Left ventricle myocardium inferior (tissue), 1 donor: ENCODE measurements at regions not wholly inside any gene's neighbourhood (a gene's known extent, or its start where the extent isn't known, plus 50 kb on each side); places are given as distances from the start of the nearest gene placed in this dataset.

Experiments
- DNase-seq: peaks from one replicate; pipeline ENCODE4 v3.0.0-alpha.2; 2020
- H3K27ac ChIP-seq: fragments of 200-600 bp; replicated peaks from 2 replicates; pipeline ENCODE4 v1.8.0; 2021
- H3K27me3 ChIP-seq: fragments of 200-600 bp; 2 replicates; pipeline ENCODE4 v1.8.0; 2021; ENCODE audit warnings: low read depth
- H3K36me3 ChIP-seq: fragments of 200-600 bp; 2 replicates; pipeline ENCODE4 v1.8.0; 2021
- H3K4me1 ChIP-seq: fragments of 200-600 bp; 2 replicates; pipeline ENCODE4 v1.8.0; 2021
- H3K4me3 ChIP-seq: fragments of 200-600 bp; 2 replicates; pipeline ENCODE4 v1.8.0; 2021; ENCODE audit warnings: mild to moderate bottlenecking, moderate library complexity
- H3K9me3 ChIP-seq: fragments of 200-600 bp; replicated peaks from 2 replicates; pipeline ENCODE4 v1.8.0; 2021
- intact Hi-C: fragments of 100-400 bp; cut with micrococcal nuclease; formaldehyde crosslinking; loops from one replicate; pipeline ENCODE4 v1.11.0; 2022
- TF ChIP-seq, protein P1 (sequence below): fragments of 200-600 bp; IDR thresholded peaks from 2 replicates; pipeline ENCODE4 v1.8.0; 2021; ENCODE audit warnings: antibody characterized with exemption, mild to moderate bottlenecking, borderline replicate concordance
- donor health status: DM: no; HTN: yes; CAD: no; lungs with severe emphysema.

DNA sequence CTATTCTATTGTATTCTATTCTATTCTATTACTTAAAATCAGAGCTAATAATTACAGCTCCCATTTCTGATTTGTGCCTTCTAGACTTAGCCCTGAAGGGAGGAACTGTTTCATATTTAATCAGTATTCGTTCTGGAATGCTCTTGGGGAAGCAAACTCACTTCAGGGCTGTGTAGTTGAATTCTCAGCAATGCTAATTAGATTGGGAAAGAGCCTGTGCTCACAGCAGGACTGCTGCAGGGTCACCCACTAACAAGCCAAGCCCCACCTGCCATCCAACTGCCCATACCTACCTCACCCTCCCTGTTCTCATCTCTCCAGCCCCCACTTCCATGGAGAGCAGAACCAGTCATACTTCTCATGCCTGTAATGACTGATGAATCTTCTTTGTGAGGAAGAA lies 464.2 kb downstream of the PTPRU start:
- DNase-seq, result no peak
- intact Hi-C loops, result no loop called here
- H3K9me3 ChIP-seq, result no peaks in the 10 kb centered on the region

DNA sequence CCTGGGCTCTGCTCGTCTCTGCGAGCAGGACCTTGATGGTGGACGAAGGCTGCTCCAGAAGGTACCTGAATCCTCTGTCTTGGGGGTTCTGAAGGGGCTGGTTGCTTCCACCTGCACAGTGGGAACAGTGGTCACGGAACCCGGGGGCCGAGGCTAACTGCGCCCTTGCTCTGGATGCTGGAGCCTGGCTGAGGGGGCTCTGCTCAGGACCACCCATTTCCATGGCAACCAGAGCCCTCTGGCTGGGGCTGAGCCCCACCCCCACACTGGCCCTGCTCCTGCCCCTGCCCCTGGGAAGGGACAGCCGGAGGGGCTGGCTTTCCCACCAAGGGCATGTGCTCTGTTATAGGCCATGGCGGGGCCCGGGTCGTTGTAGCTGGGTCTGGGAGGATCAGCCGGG lies 462.3 kb downstream of the PTPRU start:
- no peak for DNase-seq
- H3K27me3 ChIP-seq, result peaks cover 89% of the 10 kb centered on the region
- intact Hi-C loops, result no loop called here
- H3K4me3 ChIP-seq, result no peak overlapping the region
- H3K36me3 ChIP-seq, result no peaks in the 10 kb centered on the region
- no peaks in the 10 kb centered on the region for H3K4me1 ChIP-seq
- H3K27ac ChIP-seq, result no peak overlapping the region
- peaks cover 5% of the 10 kb centered on the region for H3K9me3 ChIP-seq
- TF ChIP-seq, protein P1, sequence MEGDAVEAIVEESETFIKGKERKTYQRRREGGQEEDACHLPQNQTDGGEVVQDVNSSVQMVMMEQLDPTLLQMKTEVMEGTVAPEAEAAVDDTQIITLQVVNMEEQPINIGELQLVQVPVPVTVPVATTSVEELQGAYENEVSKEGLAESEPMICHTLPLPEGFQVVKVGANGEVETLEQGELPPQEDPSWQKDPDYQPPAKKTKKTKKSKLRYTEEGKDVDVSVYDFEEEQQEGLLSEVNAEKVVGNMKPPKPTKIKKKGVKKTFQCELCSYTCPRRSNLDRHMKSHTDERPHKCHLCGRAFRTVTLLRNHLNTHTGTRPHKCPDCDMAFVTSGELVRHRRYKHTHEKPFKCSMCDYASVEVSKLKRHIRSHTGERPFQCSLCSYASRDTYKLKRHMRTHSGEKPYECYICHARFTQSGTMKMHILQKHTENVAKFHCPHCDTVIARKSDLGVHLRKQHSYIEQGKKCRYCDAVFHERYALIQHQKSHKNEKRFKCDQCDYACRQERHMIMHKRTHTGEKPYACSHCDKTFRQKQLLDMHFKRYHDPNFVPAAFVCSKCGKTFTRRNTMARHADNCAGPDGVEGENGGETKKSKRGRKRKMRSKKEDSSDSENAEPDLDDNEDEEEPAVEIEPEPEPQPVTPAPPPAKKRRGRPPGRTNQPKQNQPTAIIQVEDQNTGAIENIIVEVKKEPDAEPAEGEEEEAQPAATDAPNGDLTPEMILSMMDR, result no peak

More for the DNA sequence above, 464.2 kb downstream of the PTPRU start:
- TF ChIP-seq, protein P1, result no peak
- Histone ChIP-seq H3K36me3 (no peaks in the 10 kb centered on the region), H3K27me3 (peaks cover 89% of the 10 kb centered on the region), H3K27ac (no peak overlapping the region), H3K4me3 (no peak overlapping the region), H3K4me1 (no peaks in the 10 kb centered on the region)

GRCh38 chr1:29698033-29698432 lies 461.7 kb downstream of the PTPRU start:
- TF ChIP-seq, protein P1, result peak; percentile 11
- peaks cover 91% of the 10 kb centered on the region for H3K27me3 ChIP-seq
- H3K9me3 ChIP-seq, result peaks cover 11% of the 10 kb centered on the region
- H3K4me1 ChIP-seq, result no peaks in the 10 kb centered on the region
- DNase-seq, result no peak
- no peaks in the 10 kb centered on the region for H3K36me3 ChIP-seq
- intact Hi-C loops, result no loop called here
- H3K27ac ChIP-seq, result no peak overlapping the region
- H3K4me3 ChIP-seq, result no peak overlapping the region

DNA sequence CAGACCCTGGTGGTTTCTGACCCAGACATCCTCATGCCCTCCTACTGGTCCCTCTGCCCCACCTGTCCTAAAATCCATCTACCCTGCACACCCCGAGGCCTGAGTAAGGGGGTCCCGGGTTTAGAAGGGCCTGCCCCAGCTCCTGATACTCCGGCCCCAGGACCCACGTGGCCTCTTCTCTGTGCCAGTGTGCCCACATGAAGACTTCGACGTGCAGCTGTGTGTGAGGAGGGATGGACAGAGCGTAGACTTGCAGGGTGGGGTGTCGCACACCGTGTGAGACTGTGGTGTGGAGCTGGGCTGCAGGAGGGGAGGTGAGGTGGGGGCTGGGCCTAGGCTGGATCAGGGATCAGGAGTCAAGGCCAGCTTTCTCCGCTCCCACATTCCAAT lies 461.1 kb downstream of the PTPRU start:
- no peak for DNase-seq
- no peak overlapping the region for H3K27ac ChIP-seq
- peaks cover 89% of the 10 kb centered on the region for H3K27me3 ChIP-seq
- no peaks in the 10 kb centered on the region for H3K4me1 ChIP-seq
- no peaks in the 10 kb centered on the region for H3K36me3 ChIP-seq
- intact Hi-C loops, result no loop called here
- H3K4me3 ChIP-seq, result no peak overlapping the region
- peaks cover 17% of the 10 kb centered on the region for H3K9me3 ChIP-seq
- TF ChIP-seq, protein P1, result no peak

DNA sequence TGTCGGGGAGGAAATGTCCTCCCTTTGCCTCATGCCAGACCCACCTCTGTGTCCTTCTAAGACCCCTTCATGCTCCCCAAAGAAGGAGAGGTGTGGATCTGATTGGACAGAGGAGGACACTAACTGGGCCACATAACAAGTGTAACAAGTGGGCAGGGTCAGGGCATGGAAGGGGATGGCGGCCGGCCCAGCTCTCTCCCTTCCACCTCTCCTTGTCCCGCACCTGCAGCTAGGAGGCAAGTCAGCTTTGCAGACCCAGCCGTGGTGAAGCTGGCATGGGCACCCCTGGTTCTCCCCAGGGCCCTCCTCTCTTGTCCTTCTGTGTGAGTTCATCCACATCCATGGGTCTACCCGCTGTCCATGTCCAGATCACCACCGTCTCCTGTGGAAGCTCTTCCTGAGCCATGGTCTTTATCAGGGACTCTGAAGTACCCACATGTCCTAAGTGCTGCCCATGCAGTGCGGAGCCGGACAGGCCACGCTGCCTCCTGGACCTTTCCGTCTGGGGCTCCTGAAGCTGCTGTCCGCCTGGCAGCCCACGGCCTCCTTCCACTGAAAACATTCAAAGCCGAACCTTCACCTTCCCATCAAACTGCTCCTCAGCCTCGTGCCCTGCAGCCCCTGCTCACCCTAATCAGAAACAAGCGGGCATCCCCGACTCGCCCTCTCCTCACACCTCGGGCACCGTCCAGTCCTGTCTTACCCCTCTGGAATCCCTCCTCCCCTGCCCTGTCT lies 460.5 kb downstream of the PTPRU start:
- H3K4me3 ChIP-seq, result no peak overlapping the region
- intact Hi-C loops, result no loop called here
- no peaks in the 10 kb centered on the region for H3K36me3 ChIP-seq
- H3K9me3 ChIP-seq, result peaks cover 17% of the 10 kb centered on the region
- no peak for DNase-seq
- TF ChIP-seq, protein P1, result no peak
- peaks cover 83% of the 10 kb centered on the region for H3K27me3 ChIP-seq
- H3K27ac ChIP-seq, result no peak overlapping the region
- H3K4me1 ChIP-seq, result no peaks in the 10 kb centered on the region
